NCI-H345 (cell line): ENCODE measurements at regions not wholly inside any gene's neighbourhood (a gene's known extent, or its start where the extent isn't known, plus 50 kb on each side); places are given as distances from the start of the nearest gene placed in this dataset.

Experiments
- DNase-seq: peaks from one replicate; lab custom pipeline; 2025; lab: John Stamatoyannopoulos, UW

DNA sequence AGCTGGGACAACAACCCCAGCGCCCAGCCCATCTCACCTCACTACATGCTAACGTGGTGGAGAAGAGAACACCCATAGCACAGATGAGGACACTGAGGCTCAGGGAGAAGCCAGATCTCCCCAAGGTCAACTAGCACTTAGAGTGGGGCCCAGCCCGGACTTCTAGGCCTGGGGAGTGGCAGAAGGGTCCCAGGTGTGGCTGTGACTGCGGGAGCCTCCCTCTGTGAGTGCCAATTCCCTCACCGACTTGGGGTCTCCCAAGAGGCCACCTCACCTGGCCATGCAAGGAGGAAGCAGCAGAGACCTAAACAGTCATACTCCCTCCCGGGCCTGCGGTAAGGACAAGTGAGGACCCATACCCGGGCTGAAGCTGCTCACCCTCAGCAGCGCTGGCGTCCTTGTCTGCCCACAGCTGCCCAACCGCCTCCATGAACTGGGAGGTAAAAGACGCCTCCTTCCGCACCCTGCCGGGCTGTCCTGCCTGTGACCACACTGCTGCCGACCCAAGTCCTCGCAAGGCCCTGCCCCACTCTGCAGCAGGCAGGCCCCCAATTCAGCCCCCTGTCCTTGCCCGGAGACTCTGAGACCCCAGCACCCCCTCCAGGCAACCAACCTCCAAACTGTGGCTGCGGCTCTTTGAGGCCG, 93.2 kb upstream of the RTL6 start:
- DNase-seq, result no peak

DNA sequence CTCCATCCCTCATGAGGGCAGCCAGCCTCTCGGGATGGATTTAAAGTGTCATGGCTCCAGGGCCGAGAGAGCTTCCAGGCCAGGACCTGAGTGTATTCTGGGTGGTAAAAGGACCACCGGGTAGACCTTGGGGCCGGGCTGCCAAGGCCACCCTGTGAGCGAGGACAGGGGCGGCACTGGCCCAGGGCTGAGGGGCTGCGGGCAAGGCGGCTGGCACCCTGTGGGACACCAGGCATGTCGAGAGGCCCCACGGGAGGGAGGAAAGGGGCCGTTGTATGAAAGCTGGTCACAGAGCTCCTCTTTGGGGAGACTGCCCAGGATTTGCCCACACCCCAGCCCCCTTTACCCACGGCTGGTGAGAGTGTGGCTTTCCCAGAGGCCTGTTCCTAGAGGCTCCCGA, 92.3 kb upstream of the RTL6 start:
- no peak for DNase-seq

DNA sequence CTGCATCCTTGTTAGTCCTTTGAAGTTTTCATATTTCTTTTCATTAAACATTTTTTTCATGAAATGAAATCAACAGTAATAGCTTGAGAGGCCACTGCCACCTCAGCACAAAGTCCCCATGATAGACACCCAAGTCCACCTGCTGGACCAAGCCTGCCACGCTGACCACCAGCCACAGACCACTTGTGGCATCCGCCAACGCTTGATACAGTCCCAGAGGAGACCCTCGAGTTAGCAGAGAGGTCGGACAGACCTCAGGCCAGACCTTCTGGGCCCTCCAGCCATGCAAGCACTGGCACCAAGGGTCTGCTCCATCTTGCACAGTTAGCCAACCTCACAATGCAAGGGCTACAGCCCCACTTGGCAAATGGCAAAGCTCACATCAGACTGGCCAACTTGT, 91.8 kb upstream of the RTL6 start:
- no peak for DNase-seq

DNA sequence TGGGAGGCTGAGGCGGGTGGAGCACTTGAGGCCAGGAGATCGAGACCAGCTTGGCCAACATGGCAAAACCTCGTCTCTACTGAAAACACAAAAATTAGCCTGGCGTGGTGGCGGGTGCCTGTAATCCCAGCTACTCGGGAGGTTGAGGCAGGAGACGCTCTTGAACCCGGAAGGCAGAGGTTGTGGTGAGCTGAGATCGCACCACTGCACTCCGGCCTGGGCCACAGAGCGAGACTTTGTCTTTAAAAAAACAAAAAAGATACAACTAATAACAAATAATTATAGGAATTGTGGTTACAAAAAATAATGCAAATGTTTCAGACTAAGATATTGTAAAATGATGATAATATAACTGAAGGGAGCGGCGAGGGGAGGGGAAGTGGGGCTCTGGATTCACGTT, 90.3 kb upstream of the RTL6 start:
- no peak for DNase-seq

DNA sequence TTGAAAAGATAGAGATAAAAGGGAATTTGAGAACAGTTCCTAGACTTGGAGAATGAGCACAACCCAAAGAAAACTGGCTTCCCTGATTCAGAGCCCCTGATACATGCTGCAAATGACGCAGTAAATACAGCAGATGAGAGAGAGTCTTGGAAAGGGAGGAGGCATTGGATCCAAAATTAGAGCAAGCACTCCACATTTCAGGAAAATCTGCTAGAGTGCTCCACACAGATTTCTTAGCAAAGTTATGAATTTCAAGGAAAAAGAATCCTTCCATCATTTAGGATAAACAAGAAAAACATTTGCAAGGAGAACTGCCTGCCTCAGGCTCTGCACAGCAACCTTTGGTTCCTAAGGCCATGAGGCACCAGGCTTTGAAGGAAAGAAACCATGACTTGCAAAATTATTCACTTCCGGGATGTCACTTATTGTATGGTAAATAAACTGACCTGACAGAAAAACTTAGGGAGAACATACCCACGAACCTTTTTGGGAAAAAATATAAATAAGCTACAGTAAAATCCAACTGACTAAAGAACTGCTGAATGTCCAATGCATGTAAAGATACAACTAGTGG, 89.8 kb upstream of the RTL6 start:
- DNase-seq, result no peak

DNA sequence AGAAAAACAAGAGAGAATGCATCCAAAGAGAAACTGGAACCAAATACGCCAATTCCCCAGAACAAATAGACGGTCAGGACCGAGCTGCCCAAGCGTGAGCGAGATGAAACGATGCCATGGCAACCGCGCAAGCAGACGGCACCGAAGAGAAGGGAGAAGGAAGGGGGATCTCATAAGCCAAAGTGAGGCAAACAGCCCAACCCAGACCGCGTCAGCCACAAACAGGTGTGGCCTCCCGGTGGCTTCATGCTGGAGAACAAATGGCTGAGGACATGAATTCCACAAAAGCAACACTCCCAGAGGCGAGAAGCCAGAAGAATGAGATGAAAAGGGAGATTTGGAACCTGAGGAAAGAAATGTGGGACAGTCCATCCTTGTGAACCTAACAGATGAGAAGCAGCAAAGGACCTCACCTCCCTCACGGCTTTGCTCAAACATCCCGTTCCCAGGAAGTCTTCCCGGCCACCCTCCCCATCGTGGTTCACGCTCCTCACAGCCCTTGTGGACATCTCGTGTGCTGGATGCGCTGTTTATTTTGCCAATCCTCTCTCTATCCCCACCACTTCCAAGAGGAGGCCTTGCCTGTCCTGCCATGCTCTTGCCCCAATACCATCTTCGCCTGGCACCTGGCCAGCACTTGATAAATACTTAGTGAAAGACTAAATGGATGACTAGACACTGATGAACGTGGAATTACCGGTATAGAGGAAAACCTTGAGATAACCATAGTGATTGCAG, 89.1 kb upstream of the RTL6 start:
- DNase-seq, result peak; percentile 79

DNA sequence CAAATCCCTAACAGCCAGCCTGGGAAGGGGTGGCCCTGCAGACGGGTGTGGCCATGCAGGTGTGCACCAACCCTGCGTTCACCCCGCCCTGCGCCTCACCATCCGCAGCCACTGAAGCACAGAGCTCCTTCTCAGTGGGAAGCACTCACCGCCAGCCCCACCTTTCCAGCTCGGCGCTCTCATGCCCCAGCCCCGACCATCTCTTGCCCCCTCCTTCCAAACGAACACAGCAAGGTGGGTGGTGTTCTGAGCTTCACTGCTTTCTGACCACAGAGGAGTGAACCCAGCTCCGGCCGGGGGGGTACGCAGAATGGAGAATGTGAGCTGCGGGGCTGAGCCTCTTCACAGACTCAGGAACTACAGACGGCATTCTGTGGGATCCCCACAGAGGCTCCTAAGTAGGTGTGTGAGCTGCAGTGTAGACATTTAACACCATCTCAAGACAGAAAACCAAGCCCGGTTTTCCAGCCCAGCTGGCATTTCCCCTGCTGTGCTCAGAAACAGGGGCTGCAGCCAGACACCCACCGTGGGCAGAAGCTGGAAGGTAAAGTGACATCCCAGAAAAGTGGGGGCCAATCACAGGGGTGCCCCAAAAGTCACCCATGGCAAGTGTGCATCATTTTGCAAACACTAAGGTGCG, 88.4 kb upstream of the RTL6 start:
- DNase-seq, result peak; percentile 86

DNA sequence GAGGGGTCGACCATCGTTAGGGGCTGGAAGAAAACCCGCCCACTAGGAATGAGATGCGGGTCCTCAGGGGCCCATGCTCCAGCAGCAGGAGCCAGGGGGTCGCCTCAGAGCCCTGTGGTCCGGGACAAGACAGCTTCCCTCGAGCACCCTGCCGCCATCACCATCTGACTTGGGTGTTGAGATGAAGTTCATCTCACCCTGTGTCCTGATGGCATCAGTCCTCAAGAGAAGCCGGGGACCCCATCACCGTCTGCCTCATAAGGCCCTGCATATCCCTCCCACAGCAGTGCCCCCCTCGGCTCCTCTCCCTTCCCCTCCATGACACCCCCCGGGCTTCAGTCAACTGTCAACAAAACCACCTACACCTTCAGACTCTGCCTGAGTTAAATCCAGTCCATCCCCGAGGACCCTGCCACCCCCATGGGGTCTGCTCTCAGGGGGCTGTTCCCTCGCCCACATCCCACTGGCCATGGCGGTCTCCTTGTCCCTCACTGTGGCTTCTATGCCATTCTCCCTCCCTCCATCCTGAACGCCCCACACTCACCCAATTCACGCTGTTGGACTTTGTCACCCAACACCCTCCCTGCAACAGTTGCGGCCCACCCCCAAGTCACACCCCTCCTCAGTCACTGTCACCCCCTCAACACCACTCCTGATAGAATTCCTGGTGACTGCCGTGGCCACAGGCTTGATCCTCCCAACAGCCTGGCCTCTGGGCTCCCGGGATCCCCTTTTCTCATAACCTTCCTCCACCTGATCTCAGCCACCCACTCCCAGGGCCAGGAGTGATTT, 87.7 kb upstream of the RTL6 start:
- DNase-seq, result no peak

DNA sequence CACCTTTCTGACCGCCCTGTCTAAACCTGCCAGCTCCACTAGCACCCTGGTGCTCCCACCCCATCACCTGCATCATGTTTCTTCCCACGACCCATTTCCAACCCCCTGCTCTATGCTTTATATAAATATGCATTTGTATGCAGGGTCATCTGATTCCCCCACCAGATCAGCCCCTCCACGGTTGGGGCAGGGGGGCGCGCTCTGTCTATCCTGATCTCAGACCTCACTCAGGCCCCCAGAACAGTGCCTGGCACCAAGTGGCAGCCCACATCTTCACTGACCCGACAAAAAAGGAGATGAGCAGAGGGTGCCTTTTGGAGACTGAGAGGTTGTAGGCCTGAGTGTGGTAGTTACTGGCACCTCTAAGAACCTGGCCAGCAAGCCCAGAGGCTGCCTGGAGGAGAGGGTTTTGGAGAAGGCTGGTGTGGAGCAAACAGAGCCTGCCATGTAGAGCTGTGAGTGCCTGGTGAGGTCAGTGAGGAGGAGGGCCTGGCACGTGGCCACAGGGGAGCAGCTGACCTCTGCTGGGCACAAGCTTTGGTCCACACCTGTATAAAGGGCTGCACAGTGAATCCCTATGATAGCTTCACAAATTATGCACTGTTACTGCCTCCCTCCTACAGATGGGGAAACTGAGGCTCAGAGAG, 86.3 kb upstream of the RTL6 start:
- no peak for DNase-seq

DNA sequence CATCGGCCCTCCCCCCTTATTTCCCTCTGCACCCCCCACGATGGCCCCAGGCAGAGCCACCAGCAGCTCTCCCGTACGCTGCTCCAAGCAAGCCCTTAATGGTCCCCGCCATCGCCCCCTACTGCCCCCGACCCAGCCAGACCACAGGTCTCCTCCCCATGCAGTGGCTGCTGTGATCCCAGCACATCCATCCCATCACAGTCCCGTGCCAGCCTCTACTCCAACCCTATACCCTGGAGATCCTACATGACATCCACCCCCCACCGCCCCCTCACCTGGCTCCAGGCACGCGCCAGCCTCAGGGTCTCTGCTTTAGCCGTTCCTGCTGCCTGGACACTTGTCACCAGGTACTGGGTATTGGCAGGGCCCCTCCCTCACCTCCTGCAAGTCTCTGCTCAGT, 85.8 kb upstream of the RTL6 start:
- DNase-seq, result no peak

DNA sequence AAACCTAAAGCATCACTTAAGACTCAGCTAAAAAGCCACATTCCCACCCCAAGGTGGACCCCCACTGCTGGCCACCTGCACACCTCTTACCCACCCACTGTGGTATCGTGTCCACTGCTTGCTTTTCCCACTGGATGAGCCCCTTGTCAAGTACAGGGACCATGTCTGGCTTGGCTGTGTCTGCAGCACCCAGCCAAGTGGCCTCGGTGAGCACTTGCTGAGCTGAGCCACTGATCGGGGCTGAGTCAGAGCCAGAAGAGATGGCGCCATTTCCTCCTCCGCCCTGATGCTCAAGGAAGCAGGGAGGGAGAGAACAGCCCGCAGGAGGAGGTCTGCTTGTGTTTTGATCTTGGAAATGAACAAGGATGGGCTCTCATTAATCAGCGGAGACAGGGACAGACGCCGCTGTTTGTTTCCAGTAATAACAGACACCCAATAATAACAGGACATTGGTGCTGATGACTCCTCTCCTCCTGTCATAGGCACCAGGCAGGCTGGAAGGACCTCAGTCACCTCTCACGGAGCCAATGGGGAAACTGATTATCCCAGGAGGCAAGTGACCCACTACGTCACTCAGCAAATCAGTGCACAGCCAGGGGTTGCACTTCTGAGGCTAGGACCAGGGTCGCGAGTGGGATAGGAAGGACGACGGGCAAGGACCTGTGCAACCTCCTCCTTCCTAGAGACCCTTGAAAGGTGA, 85.2 kb upstream of the RTL6 start:
- no peak for DNase-seq

DNA sequence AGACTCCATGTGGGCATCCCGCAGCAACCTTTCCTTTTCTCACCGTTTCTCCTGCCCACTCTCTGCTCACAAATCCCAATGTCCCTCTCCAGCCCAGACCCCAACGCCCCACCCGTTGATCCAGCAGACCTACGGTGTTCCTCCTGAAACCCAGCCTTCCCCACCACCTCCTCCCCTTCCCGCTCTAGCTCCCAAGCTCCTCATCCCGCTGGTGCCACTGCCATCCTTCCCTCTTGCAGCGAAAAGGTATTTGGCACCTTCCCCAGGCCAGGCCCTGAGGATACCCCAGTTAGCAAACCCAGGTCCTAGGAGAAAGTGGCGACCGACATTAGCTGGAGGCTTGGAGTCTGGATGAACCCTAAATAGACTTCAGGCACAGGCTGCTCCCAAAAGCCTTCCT, 84.0 kb upstream of the RTL6 start:
- DNase-seq, result no peak

DNA sequence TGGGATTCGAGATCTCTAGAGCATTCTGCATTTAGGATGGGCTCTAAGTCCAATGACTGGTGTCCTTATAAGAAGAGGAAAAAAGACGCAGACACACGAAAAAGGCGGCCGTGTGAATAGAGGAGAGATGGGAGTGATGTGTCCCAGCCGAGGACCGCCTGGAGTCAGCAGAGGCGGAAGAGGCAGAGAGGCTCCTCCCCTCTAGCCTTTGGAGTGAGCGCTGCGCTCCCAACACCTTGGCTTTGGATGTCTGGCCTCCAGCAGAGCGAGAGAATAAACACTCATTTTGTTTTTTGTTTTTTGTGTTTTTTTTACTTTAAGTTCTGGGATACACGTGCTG, 83.0 kb upstream of the RTL6 start:
- no peak for DNase-seq

DNA sequence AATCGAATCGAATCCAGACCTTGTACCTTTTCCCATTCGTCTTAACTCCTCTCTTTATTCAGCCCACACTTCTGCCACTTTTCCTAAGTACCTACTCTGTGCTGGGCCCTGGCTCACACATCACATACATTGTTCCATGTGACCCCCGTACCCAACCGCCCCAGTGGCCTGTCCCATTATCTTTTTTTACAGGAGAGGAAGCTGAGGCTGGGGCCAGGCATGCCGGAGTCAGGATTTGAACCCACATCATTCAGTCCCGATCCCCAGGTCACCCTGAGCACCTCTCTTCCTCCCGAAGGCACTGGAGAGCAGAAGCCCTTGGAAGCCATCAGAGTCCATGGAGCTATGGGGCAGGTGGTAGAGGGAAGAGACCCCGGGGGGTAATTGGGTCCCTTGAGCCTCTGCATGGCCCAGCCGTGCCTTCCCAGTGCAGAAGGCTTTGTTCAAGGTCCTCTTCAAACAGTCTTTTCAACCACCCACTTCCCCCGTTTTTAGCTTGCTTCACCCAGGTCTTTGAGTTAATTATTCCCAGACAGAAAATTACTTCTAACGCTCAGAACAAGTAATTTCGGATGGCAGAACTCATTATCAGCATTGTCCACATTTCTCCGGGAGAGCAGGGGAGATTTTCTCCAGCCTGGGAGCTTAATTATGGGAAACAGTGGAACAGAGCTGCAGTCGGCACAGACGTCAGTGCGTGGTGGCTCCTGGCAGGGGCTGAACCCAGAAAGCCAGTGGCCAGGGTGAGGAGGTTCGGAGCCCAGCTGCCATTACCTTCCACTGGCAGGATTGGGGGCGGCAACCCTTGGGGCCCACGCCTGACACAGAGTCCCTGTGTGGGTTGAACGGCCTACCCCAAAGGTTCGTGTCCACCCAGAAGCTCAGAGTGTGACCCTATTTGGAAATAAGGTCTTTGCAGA, 82.4 kb upstream of the RTL6 start:
- no peak for DNase-seq

DNA sequence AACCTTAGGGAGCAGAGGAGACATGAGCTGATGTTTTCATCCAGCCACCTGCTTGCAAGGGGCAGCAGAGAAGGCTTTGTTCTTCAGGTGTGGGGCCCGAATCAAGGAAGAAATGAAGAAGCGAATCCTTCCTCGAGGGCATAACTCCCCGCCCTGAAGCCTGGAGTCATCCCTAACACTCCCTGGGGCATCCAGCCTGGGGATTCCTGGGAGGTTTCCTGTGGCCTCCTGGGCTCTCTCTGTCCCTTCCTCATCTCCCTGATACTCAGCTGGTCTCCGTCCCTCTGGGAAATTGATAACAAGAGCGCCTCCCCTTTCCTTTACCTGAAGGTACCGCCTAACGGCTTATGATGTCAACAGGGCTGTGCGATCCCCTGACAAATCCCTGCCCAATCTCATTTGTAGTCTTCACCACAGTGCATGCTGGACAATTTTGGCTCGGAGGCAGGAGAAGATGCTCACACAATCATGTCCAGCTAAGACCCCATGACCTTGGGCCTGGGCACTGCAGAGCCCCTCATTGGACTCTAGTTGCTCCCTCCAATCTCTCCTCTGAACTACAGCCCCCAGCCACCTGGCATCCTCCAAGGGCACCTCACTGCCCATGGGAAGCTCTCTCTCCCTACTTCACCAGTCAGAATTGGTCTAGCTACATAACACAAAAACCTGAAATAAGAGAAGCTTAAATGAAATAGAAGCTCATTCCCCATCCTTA, 80.6 kb upstream of the RTL6 start:
- no peak for DNase-seq

DNA sequence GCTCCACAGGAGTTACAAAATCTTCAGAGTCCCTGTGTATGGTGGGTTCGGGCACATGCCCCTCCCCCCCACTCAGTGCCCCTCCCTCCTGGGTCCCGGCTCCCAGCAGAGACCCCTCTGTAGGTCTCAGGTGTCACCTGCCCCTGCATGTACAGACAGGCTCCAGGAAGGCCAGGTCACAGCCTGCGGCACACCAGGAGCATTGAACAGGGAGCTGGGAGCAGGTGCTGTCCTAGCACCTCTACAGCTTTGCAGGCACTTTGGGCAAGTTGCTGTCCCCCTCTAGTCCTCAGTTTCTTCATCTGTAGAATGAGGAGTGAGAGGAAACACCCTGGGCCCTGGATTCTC, 80.1 kb upstream of the RTL6 start:
- DNase-seq, result no peak

DNA sequence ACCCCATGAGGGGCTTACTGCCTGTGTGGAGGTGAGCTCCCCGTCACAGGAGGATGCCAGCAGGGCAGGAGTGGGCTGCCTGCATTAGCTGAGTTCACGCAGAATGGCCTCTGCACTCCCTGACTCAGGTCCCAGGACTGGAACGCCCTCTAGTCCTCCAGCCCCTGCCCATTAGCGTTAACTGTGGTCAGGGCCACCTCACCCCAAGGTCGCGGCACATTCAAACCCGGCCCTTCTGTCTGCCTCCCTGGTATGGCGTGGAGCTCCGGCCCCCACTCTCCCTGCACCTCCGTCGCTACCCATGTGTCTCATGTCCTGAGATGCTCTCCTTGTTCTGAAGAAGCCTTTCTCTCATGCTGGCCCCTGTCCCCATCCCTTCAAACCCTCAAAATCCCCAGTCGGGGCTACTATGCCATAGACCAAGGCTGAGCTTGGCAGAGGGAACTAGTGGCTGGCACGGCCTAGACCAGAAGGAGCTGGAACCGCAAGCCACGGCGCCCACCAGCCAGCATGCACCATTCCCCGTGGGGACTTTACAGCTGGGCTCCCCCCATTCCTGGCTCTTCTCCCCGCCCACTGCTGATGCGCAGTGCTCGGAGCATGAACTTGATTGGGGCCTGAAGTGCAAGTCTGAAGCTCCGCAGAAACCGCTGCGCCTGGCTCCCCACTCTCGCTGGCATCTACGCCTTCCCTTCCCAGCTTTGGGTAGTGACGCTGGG, 79.5 kb upstream of the RTL6 start:
- DNase-seq, result no peak

DNA sequence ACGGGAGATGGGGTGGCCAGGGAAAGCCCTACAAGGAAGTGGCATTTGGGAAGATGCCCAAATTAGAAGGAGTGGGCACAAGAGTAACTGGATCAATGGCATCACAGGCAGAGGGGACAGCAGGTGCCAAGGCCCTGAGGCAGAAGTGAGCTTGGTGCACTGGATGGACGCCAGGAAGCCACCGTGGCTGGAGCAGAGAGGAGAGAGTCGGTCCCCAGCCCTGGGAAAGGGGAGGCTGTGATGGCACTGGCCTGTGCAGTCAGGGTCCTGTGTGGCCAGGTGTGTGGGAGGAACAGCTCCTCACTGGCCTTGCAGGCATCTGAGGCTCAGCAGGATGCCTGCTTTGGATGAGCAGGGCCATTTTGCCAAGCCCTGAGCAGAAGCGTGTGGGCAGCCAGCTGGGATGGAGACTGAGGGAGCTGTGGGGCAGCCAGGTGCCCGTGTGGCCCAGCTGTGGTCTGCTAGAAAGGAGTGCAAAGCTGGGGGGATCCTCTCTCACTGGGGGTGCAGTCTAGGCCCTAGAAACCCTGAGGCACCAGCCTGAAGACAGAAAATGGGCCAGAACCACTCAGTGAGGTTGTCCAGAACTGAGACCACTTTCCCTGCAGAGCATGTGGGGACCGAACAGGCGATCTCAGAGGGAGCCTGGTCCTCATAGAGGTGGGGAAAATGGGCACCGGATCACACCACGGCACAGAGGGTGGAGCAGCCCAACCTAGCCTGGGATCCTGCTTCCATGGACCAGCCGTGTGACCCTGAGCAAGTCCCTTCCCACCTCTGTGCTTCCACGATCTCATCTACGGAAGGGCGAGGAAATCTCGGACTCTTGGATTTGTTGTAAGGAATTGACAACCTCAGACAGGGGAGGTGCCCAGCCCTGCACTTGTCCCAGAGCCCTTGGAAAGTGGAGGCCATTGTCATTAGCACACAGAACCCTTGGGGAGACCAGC, 78.6 kb upstream of the RTL6 start:
- DNase-seq, result no peak
